ENCODE measurements at regions not wholly inside any gene's neighbourhood (a gene's known extent, or its start where the extent isn't known, plus 50 kb on each side); places are given as distances from the start of the nearest gene placed in this dataset.

DNA sequence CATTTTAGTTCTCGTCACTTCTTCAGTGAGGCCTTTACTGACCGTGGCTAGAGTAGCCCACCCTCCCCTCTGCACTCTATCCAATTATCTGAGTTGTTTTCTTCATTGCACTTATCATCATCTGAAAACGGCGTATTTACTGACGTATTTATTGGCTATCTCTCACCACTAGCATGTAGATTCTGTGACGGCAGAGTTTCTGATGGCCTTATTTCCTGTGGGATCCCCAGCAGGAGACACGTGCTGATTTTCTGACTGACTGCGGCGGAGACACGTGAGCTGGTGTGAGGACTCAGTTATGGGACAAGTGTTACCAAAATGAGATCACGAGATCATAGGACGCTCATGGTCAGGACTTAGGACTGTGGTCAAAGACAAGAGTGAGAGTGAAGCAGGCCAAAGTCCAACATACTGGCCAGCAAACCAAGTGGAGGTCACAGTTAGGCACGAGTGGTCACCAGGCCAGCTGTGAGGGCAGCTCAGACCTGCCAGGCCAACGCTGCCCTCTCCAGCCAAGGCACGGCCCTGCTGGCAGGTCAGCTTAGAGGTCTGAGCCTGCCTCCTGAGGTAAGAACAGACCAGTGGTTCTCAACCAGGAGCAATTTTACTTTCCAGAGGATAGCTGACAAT is 50.6 kb upstream of the BNIP2 start:
- TF ChIP-seq, protein P1, sequence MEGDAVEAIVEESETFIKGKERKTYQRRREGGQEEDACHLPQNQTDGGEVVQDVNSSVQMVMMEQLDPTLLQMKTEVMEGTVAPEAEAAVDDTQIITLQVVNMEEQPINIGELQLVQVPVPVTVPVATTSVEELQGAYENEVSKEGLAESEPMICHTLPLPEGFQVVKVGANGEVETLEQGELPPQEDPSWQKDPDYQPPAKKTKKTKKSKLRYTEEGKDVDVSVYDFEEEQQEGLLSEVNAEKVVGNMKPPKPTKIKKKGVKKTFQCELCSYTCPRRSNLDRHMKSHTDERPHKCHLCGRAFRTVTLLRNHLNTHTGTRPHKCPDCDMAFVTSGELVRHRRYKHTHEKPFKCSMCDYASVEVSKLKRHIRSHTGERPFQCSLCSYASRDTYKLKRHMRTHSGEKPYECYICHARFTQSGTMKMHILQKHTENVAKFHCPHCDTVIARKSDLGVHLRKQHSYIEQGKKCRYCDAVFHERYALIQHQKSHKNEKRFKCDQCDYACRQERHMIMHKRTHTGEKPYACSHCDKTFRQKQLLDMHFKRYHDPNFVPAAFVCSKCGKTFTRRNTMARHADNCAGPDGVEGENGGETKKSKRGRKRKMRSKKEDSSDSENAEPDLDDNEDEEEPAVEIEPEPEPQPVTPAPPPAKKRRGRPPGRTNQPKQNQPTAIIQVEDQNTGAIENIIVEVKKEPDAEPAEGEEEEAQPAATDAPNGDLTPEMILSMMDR (IDR thresholded peaks at IDR 0.05; ENCODE audit: low read depth, low read length): no peak
- TF ChIP-seq EZH2phosphoT487 (IDR thresholded peaks at IDR 0.05; ENCODE audit: low read depth): no peak

All from OCI-LY3 (cell line).